ENCODE measurements at regions not wholly inside any gene's neighbourhood (a gene's known extent, or its start where the extent isn't known, plus 50 kb on each side); places are given as distances from the start of the nearest gene placed in this dataset.

- Histone ChIP-seq H3K9me2 (ENCODE audit: insufficient read depth) (no peaks in the 10 kb centered on the region), H3K9me3 (ENCODE audit: control insufficient read depth in 1 of 2, insufficient read depth in 1 of 2, low read depth in 1 of 2, low read length in 2 of 2) (no peaks in the 10 kb centered on the region), H3K27ac (ENCODE audit: low read depth, low read length) (no peak overlapping the region), H3K79me2 (ENCODE audit: insufficient read depth, low read length) (no peaks in the 10 kb centered on the region), H3K4me1 (ENCODE audit: control insufficient read depth in 1 of 2, insufficient read depth in 2 of 2, low read length in 2 of 2) (no peaks in the 10 kb centered on the region), H3K36me3 (ENCODE audit: control insufficient read depth in 1 of 2, insufficient read depth in 2 of 2, low read length in 2 of 2) (no peaks in the 10 kb centered on the region), H3K4me3 (replicated peaks in 1 of 2; ENCODE audit: low read depth in 1 of 2, low read length in 2 of 2) (no peak overlapping the region), H3K27me3 (ENCODE audit: insufficient read depth, low read length) (no peaks in the 10 kb centered on the region), H3K9ac (ENCODE audit: low read length) (no peak overlapping the region), H4K20me1 (ENCODE audit: insufficient read depth) (no peaks in the 10 kb centered on the region), H3K4me2 (ENCODE audit: low read length) (no peak overlapping the region), H2AFZ (ENCODE audit: low read depth, low read length, poor library complexity, severe bottlenecking) (no peak overlapping the region)
- ChIA-PET RAD21 (ENCODE audit: low non-redundant PET in 1 of 2, low total read pairs in 2 of 2, uncharacterized antibody in 2 of 2, unreplicated experiment in 2 of 2) (no interaction called here), CTCF (no interaction called here), POLR2A (no interaction called here)
- ATAC-seq = no peak
- no peak for DNase-seq (ENCODE audit: low read depth, low spot score)
- no TSS peak for BruUV-seq (replicated peaks)
- intact Hi-C loops (cut with micrococcal nuclease) = no loop called here
- no peak for TF ChIP-seq YY1 (IDR thresholded peaks at IDR 0.05; ENCODE audit: extremely low read depth, insufficient replicate concordance, low read depth, low read length)
- no peak for TF ChIP-seq SRF (IDR thresholded peaks at IDR 0.05; ENCODE audit: low read depth)
- TF ChIP-seq RAD21 (IDR thresholded peaks at IDR 0.05; ENCODE audit: low read depth) = no peak
- no peak for TF ChIP-seq CEBPB (IDR thresholded peaks at IDR 0.05; ENCODE audit: low read depth)
Measured at GRCh38 chr7:121796936-121797656, 75.9 kb upstream of the PTPRZ1 start.

GRCh38 chr7:121796381-121796780 lies 76.6 kb upstream of the PTPRZ1 start:
- Histone ChIP-seq H3K79me2 (ENCODE audit: insufficient read depth, low read length) (no peaks in the 10 kb centered on the region), H4K20me1 (ENCODE audit: insufficient read depth) (no peaks in the 10 kb centered on the region), H3K36me3 (ENCODE audit: control insufficient read depth in 1 of 2, insufficient read depth in 2 of 2, low read length in 2 of 2) (no peaks in the 10 kb centered on the region), H3K27ac (ENCODE audit: low read depth, low read length) (no peak overlapping the region), H3K9ac (ENCODE audit: low read length) (no peak overlapping the region), H3K4me2 (ENCODE audit: low read length) (no peak overlapping the region), H3K4me3 (replicated peaks in 1 of 2; ENCODE audit: low read depth in 1 of 2, low read length in 2 of 2) (no peak overlapping the region), H3K4me1 (ENCODE audit: control insufficient read depth in 1 of 2, insufficient read depth in 2 of 2, low read length in 2 of 2) (no peaks in the 10 kb centered on the region), H2AFZ (ENCODE audit: low read depth, low read length, poor library complexity, severe bottlenecking) (no peak overlapping the region), H3K27me3 (ENCODE audit: insufficient read depth, low read length) (no peaks in the 10 kb centered on the region), H3K9me2 (ENCODE audit: insufficient read depth) (no peaks in the 10 kb centered on the region), H3K9me3 (ENCODE audit: control insufficient read depth in 1 of 2, insufficient read depth in 1 of 2, low read depth in 1 of 2, low read length in 2 of 2) (no peaks in the 10 kb centered on the region)
- ATAC-seq (no peak), DNase-seq (ENCODE audit: low read depth, low spot score) (no peak)
- ChIA-PET POLR2A (no interaction called here), RAD21 (ENCODE audit: low non-redundant PET in 1 of 2, low total read pairs in 2 of 2, uncharacterized antibody in 2 of 2, unreplicated experiment in 2 of 2) (no interaction called here), CTCF (no interaction called here)
- BruUV-seq (replicated peaks) = no TSS peak
- intact Hi-C loops (cut with micrococcal nuclease) = no loop called here
- TF ChIP-seq CBX3 (IDR thresholded peaks at IDR 0.05; ENCODE audit: low read depth) (no peak), POLR2A (IDR thresholded peaks at IDR 0.05; ENCODE audit: borderline replicate concordance, extremely low read depth, insufficient read depth, insufficient read length) (no peak), TCF7L2 (IDR thresholded peaks at IDR 0.05; ENCODE audit: borderline replicate concordance, extremely low read depth, insufficient read depth, insufficient read length) (no peak)
